ENCODE measurements at regions not wholly inside any gene's neighbourhood (a gene's known extent, or its start where the extent isn't known, plus 50 kb on each side); places are given as distances from the start of the nearest gene placed in this dataset.
A peak's percentile ranks its signal among the peaks of the same experiment; 100 is the strongest.

GRCh38 chr11:27820249-27820648 lies 120.0 kb upstream of the BDNF start:
- no peak overlapping the region for H2AFZ ChIP-seq (ENCODE audit: low read length)
- H3K36me3 ChIP-seq (ENCODE audit: control insufficient read depth, insufficient read depth, low read length), result no peaks in the 10 kb centered on the region
- H3K4me3 ChIP-seq (replicated peaks in 1 of 4; ENCODE audit: control extremely low read depth in 1 of 4, insufficient read depth in 1 of 4, low read depth in 3 of 4, low read length in 4 of 4), result no peak overlapping the region
- no peaks in the 10 kb centered on the region for H3K4me1 ChIP-seq (ENCODE audit: control insufficient read depth, extremely low read depth, insufficient read depth, low read length)
- H3K4me2 ChIP-seq (ENCODE audit: extremely low read depth, insufficient read depth, low read length), result no peak overlapping the region
- H3K27me3 ChIP-seq (ENCODE audit: control insufficient read depth, insufficient read depth, low read length), result no peaks in the 10 kb centered on the region
- H3K9me3 ChIP-seq (ENCODE audit: control insufficient read depth, insufficient read depth, low read depth, low read length), result no peaks in the 10 kb centered on the region
- no peaks in the 10 kb centered on the region for H3K79me2 ChIP-seq (ENCODE audit: control insufficient read depth, insufficient read depth, low read length)
- H4K20me1 ChIP-seq (ENCODE audit: control insufficient read depth, extremely low read depth, insufficient read depth, low read length), result no peaks in the 10 kb centered on the region
- TF ChIP-seq EZH2 (IDR thresholded peaks at IDR 0.05; ENCODE audit: low read length, missing control alignments) (no peak), CTCF (conservative IDR thresholded peaks at IDR 0.05 in 1 of 2, IDR thresholded peaks at IDR 0.05 in 1 of 2; ENCODE audit: low read depth in 1 of 2, low read length in 2 of 2) (no peak)
- H3K9ac ChIP-seq (ENCODE audit: insufficient read depth, low read length), result no peak overlapping the region
- DNase-seq (ENCODE audit: low read depth in 2 of 2), result peak; percentile 6 to 25
- H3K27ac ChIP-seq (ENCODE audit: insufficient read depth, low read length), result no peak overlapping the region

- Histone ChIP-seq H3K9ac (ENCODE audit: insufficient read depth, low read length) (no peak overlapping the region), H3K79me2 (ENCODE audit: control insufficient read depth, insufficient read depth, low read length) (no peaks in the 10 kb centered on the region), H3K27me3 (ENCODE audit: control insufficient read depth, insufficient read depth, low read length) (no peaks in the 10 kb centered on the region), H3K4me2 (ENCODE audit: extremely low read depth, insufficient read depth, low read length) (no peak overlapping the region), H3K4me3 (replicated peaks in 1 of 4; ENCODE audit: control extremely low read depth in 1 of 4, insufficient read depth in 1 of 4, low read depth in 3 of 4, low read length in 4 of 4) (no peak overlapping the region), H3K27ac (ENCODE audit: insufficient read depth, low read length) (no peak overlapping the region), H3K9me3 (ENCODE audit: control insufficient read depth, insufficient read depth, low read depth, low read length) (no peaks in the 10 kb centered on the region), H4K20me1 (ENCODE audit: control insufficient read depth, extremely low read depth, insufficient read depth, low read length) (no peaks in the 10 kb centered on the region), H3K36me3 (ENCODE audit: control insufficient read depth, insufficient read depth, low read length) (no peaks in the 10 kb centered on the region), H3K4me1 (ENCODE audit: control insufficient read depth, extremely low read depth, insufficient read depth, low read length) (no peaks in the 10 kb centered on the region), H2AFZ (ENCODE audit: low read length) (no peak overlapping the region)
- TF ChIP-seq CTCF (conservative IDR thresholded peaks at IDR 0.05 in 1 of 2, IDR thresholded peaks at IDR 0.05 in 1 of 2; ENCODE audit: low read depth in 1 of 2, low read length in 2 of 2) (no peak), EZH2 (IDR thresholded peaks at IDR 0.05; ENCODE audit: low read length, missing control alignments) (no peak)
- DNase-seq (ENCODE audit: low read depth in 2 of 2), result no peak
These were observed 115.9 kb upstream of the BDNF start for GRCh38 chr11:27816197-27816596.

- no peaks in the 10 kb centered on the region for H3K79me2 ChIP-seq (ENCODE audit: control insufficient read depth, insufficient read depth, low read length)
- TF ChIP-seq EZH2 (IDR thresholded peaks at IDR 0.05; ENCODE audit: low read length, missing control alignments), result no peak
- no peak for TF ChIP-seq CTCF (conservative IDR thresholded peaks at IDR 0.05 in 1 of 2, IDR thresholded peaks at IDR 0.05 in 1 of 2; ENCODE audit: low read depth in 1 of 2, low read length in 2 of 2)
- no peaks in the 10 kb centered on the region for H4K20me1 ChIP-seq (ENCODE audit: control insufficient read depth, extremely low read depth, insufficient read depth, low read length)
- H3K4me3 ChIP-seq (replicated peaks in 1 of 4; ENCODE audit: control extremely low read depth in 1 of 4, insufficient read depth in 1 of 4, low read depth in 3 of 4, low read length in 4 of 4), result no peak overlapping the region
- H2AFZ ChIP-seq (ENCODE audit: low read length), result no peak overlapping the region
- H3K36me3 ChIP-seq (ENCODE audit: control insufficient read depth, insufficient read depth, low read length), result no peaks in the 10 kb centered on the region
- no peaks in the 10 kb centered on the region for H3K4me1 ChIP-seq (ENCODE audit: control insufficient read depth, extremely low read depth, insufficient read depth, low read length)
- no peak overlapping the region for H3K27ac ChIP-seq (ENCODE audit: insufficient read depth, low read length)
- H3K9me3 ChIP-seq (ENCODE audit: control insufficient read depth, insufficient read depth, low read depth, low read length), result no peaks in the 10 kb centered on the region
- no peak overlapping the region for H3K9ac ChIP-seq (ENCODE audit: insufficient read depth, low read length)
- DNase-seq (ENCODE audit: low read depth in 2 of 2), result peak in 1 of 2 donors; percentile 18
- H3K4me2 ChIP-seq (ENCODE audit: extremely low read depth, insufficient read depth, low read length), result no peak overlapping the region
- no peaks in the 10 kb centered on the region for H3K27me3 ChIP-seq (ENCODE audit: control insufficient read depth, insufficient read depth, low read length)
These were observed 112.1 kb upstream of the BDNF start for GRCh38 chr11:27812341-27812740.

Data from fibroblast of lung (primary cell).